ENCODE measurements at regions not wholly inside any gene's neighbourhood (a gene's known extent, or its start where the extent isn't known, plus 50 kb on each side); places are given as distances from the start of the nearest gene placed in this dataset.
A peak's percentile ranks its signal among the peaks of the same experiment; 100 is the strongest.

DNA sequence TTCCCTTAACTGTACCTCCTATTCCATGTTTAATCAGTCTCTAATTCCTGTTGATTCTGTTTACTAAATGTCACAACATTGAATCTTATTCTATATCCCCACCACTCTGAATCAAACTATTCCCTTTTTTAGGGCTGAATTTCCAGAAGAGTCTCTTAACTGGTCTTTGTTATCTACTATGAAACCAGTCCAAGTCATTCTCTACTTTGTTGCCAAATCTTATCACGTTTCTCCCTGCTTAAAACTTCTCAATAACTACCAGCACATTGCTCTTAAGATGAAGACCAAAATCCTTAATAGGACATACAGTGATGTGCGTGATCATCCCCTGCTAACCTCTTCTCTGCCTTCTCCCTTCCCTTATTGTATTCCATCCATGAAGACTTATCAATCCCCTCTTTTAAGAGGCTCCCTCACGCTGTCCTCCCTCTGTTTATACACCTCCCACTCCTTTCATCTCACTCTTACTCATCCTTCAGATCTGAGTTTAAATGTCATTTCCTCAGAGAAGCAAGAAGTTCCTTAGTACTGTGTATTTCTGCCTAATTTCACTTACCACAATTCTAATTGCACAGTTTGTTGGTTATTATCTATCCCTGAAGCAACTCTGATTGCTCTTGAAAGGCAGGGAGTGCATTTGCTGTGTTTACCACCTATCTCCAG is 143.0 kb upstream of the AHI1 start:
- no peak for DNase-seq (ENCODE audit: low read depth)
- no peak overlapping the region for H3K4me3 ChIP-seq (ENCODE audit: low read depth, low read length)

DNA sequence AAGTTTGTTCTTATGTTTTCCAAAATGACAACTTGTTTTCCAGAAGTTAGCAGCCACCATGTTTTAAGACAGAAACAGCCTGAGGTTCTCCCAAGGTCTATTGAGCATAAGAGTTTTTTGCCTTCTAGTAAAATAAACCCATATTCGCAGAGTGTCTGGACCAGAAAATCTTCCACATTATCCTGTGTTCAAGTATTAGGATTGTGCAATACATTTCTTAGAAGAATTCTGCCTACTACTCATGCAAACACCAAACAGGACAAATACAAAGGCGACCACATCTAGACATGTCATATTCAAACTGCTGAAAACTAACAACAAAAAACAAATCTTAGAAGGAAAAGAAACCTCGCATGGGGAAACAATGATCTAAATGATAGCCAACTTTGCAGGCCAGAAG is 145.4 kb upstream of the AHI1 start:
- no peak overlapping the region for H3K4me3 ChIP-seq (ENCODE audit: low read depth, low read length)
- DNase-seq (ENCODE audit: low read depth), result no peak

DNA sequence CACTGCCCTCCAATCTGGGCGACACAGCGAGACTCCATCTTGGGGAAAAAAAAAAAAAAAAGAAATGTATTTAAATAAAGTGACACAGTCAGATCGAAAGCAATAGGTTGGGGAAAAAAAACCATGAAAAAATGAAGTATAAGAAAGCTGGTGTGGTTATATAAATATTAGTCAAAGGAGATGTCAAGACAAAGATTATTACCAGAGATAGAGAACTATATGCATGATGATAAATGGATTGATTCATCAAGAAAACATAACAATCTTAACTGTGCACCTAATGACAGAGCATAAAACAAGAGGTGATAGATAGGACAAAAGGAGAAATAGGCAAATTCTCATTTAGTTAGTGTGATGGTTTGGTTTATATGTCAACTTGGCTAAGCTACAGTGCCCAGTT is 146.9 kb upstream of the AHI1 start:
- no peak for DNase-seq (ENCODE audit: low read depth)
- no peak overlapping the region for H3K4me3 ChIP-seq (ENCODE audit: low read depth, low read length)

DNA sequence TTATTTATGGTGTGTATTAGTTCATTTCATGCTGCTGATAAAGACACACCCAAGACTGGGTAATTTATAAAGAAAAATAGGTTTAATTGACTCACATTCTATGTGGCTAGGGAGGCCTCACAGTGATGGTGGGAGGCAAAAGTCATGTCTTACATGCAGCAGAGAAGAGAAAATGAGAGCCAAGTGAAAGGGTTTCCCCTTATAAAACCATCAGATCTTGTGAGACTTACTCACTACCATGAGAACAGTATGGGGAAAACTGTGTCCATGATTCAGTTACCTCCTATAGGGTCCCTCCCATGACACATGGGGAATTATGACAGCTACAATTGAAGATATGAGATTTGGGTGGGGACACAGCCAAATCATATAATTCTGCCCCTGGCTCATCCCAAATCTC is 150.0 kb upstream of the AHI1 start:
- no peak for DNase-seq (ENCODE audit: low read depth)
- no peak overlapping the region for H3K4me3 ChIP-seq (ENCODE audit: low read depth, low read length)

DNA sequence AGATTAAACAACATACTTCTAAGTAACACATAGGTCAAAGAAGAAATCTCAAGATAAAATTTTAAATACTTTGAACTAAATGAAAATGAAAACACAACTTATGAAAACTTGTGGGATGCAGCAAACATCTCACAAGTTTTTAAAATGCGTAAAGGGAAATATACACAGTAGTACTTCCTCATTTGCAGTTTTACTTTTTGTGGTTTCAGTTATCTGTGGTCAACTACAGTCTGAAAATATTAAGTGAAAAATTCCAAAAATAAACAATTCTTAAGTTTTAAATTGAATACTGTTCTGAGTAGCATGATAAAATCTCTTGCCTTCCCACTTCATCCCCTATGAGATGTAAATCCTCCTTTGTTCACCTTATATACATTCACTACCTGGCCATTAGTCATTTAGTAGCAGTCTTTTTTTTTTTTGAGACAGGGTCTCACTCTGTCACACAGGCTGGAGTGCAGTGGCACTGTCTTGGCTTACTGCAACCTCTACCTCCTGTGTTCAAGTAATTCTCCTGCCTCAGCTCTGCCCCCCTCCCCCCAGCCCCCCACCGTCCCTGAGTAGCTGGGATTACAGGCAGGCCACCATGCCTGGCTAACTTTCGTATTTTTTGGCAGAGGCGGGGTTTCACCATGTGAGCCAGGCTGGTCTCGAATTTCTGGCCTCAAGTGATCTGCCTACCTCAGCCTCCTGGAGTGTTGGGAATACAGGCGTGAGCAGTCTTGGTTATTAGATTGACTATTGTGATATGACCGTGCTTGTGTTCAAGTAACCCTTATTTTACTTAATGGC is 154.6 kb upstream of the AHI1 start:
- no peak overlapping the region for H3K4me3 ChIP-seq (ENCODE audit: low read depth, low read length)
- DNase-seq (ENCODE audit: low read depth), result no peak

DNA sequence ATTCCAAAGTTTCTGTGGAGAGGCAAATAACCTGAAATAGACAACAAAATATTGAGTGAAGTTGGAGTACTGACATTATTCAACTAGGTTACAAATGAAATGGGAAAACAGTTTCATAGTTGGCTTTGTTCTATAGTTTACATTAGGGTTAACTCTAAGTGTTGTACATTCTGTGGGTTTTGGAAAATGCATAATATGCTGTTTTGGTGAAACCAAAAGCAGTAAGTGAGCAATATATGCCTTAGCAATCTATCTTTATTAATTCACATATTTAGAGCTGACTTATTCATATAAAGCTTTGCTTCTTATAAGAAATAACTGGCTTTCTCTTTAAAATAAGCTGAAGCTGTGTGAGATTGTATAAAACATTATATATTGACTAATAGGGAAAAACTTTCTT is 157.5 kb upstream of the AHI1 start:
- DNase-seq (ENCODE audit: low read depth), result no peak
- no peak overlapping the region for H3K4me3 ChIP-seq (ENCODE audit: low read depth, low read length)

DNA sequence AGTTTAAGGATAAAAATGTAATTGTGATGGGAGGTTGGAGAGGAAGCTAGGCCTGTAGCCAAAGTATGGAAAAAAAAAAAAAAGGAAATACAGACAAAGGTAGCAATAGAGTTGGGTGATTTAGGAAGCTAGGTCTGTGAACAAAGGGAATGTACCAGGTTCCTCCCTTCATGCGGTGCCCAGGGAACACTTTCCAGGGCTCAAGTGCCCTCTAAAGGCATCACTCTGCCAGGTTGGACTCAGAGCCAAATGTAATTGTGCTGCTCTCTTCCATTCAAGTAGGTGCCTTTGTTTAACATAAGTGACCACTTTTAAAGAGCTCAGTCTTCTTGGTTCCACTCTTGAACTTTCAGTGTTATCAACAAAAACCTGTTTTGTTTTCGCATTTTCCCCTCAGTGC is 159.7 kb upstream of the AHI1 start:
- DNase-seq (ENCODE audit: low read depth), result no peak
- no peak overlapping the region for H3K4me3 ChIP-seq (ENCODE audit: low read depth, low read length)

DNA sequence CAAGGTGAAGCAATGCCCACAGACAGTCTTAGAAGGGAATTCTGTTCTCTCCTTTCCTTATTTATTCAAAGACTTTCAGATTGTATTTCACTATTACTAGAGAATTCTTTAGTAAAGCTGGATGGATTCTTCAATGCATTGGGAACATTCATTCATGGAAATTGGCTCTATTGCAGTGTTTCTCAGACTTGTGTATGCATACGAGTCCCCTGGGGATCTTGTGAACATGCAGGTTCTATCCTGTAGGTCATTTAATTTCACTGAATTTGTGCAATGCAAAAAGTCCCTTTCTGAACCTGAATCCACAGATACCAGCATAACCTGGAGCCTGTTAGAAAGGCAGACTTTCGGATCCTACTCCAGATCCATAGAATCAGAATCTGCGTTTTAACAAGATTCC is 160.9 kb upstream of the AHI1 start:
- DNase-seq (ENCODE audit: low read depth), result peak; percentile 48

DNA sequence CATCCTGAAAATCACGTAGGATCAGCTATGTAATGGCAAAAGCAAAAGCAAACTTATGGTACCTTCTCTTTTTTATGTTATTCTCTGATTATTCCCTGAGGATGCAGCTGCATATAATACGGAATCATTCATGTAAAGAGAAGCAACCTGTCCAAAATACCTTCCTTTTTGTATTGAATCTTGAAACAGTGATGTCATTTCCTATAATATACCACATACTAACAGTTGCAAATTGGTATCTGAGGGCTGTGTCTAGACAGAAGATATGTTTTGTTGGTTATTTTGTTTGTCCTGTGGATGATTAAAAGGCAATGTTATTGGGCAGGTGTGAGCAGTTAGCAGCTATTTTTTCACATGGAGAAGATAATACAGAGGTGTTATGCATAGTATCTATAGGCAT is 161.4 kb upstream of the AHI1 start:
- DNase-seq (ENCODE audit: low read depth), result no peak
- H3K4me3 ChIP-seq (ENCODE audit: low read depth, low read length), result no peak overlapping the region

More for the DNA sequence above, 160.9 kb upstream of the AHI1 start:
- H3K4me3 ChIP-seq (ENCODE audit: low read depth, low read length), result no peak overlapping the region

DNA sequence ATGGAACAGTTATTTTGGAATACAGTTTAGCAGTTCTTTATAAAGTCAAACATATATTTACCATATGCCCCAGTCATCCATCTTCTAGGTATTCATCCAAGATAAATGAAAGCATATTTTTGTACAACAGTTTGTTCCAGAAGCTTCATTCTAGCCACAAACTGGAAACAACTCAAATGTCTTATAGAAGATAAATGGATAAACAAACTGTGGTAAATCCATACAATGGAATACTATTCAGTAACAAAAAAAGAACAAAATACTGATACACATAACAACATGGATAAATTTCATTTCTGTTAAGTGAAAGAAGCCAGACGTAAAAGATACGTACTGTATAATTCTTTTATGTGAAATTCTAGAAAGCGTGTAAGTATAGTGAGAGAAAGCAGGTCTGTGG is 167.0 kb upstream of the AHI1 start:
- no peak overlapping the region for H3K4me3 ChIP-seq (ENCODE audit: low read depth, low read length)
- DNase-seq (ENCODE audit: low read depth), result no peak

DNA sequence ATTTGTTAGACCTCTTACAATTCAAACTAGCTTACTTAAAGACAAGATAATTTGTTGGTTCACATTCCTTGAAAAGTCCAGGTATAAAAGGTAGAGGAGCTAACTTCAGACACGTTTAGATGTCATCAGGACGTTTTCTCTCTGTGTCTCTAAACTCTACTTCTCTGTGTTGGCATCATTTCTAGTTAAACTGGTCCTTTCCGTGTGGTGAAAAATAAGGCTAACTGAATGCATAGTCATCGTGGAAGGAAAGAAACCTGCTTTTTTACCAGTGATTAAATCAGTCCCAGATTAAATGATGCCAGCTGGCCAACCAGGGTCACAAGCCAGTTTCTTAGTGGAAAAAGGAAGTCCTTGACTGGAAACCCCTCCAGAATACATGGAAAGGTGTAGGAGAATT is 168.4 kb upstream of the AHI1 start:
- no peak for DNase-seq (ENCODE audit: low read depth)
- H3K4me3 ChIP-seq (ENCODE audit: low read depth, low read length), result no peak overlapping the region

DNA sequence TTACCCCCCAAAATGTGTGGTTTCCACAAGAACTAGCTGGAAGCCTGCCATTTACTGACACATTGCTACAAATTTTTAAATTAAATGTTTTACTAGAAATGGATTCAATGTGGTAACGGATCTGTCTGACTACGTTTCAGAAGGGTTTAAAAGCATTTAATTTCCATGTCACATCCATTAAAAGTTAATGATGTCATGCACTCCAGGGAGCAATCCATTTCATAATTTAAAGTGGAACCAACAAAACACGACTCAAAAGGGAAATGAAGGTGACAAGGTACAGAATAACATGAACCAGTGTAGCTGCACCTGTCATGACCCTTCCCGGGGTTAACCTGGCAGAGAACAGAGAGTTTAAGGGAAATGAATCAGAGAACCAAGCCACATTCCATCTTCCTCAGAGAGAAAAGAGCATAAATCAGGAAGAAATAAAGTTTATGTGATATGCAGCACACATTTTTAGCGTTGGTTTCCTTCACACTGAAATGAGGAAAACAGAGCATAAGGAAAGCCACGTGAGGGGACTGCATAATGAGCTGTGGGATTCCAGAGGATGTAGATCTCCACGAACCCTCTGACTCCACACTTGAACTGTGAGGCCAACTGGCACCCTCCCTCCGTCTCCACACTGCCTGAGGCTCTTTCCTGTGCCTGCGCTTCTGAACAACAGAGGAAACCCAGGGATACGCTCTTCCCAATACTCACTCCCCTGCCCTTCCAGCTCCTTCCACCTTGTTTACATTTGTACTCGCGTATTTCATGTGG is 170.3 kb upstream of the AHI1 start:
- DNase-seq (ENCODE audit: low read depth), result no peak
- no peak overlapping the region for H3K4me3 ChIP-seq (ENCODE audit: low read depth, low read length)

DNA sequence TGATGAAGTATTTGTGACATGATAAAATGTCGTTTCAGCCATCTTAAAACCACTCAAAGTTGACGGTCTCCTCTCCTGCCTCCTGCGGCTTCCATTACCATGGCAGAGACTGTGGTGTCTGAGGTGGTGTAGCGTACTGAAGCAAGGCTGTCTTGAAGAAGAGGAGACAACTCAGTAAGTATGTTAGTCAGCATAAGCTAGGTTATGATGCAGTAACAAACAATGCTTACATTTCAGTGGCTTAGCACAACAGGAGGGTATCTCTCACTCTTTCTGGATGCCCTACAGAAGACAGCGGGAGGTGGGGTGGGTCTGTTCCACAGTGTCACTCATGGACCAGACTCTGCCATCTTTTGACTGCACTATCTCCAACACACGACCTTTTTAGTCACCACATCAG is 174.7 kb upstream of the AHI1 start:
- no peak overlapping the region for H3K4me3 ChIP-seq (ENCODE audit: low read depth, low read length)
- DNase-seq (ENCODE audit: low read depth), result no peak

DNA sequence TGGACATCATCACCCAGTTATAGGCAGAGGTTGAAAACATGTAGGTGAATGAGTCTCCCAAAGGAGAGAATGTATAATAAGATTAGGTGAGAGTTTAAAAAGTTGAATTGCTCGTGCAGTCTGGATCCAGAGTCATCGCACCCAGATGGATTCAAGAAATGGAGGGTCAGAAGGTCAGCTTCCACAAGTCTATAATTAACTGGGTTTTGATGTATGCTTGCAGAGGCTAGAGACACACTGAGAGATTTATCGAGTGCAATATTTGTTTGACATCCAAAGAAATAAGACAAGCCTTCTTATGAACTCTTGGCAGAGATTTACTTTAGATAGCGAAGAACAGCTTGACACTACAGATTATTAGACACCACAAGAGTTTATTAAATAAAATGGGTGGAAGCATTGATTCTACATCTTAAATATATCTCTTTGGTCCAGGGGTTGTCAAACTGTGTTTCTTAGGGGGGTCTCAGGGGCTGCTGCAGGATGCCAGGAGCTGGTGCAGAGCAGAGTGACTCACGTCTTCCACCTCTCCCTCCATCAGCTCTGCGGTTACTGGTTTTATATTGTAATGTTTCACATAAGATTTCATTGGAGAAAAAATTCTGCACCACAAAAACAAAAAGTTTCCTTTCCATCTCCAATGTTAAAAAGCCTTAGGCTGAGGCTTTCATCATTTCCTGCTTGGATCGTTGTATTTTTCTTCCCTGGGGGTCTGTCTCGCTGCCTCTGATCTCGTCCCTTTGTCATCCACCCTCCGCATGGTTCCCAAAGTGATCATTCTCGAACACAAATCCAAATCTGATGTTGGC is 176.2 kb upstream of the AHI1 start:
- DNase-seq (ENCODE audit: low read depth), result no peak

DNA sequence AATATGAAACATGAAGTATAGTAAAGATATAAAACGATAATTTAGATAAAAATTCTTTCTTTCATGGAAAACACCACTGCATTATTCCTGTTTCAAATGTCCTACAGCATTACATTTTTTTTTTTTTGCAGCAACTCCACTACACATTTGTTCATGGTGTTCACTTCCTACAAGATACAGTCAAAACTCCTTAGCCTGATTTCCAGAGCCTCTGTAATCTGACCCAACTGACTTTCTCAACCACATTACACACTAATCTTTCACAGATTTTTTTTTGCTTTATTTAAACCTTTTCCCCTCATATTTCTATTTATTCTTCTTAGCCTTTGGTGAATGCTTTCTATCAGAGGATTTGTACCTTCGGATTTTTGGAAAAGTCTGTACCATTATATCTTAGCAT is 176.5 kb upstream of the PDE7B start:
- DNase-seq (ENCODE audit: low read depth), result no peak
- no peak overlapping the region for H3K4me3 ChIP-seq (ENCODE audit: low read depth, low read length)

More for the DNA sequence above, 176.2 kb upstream of the AHI1 start:
- H3K4me3 ChIP-seq (ENCODE audit: low read depth, low read length), result no peak overlapping the region

DNA sequence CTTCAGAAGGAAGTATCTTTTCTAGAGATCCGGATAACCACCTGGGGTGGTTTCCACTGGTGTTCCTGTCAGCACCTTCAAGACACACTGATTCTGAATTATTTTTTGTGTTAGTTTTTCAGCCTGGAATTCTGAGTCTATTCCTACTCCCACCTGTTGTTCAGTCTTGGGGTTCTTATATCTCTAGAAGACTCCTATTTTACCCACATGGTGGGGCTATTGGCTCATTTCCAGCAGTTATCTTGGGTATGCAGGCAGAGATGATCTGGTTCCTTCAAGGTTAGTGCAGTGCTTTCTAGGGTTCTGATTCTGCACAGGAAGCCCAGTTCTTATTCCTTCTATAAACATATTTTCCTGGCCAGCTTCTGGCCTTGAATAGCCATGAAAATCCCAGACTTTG is 175.6 kb upstream of the PDE7B start:
- no peak overlapping the region for H3K4me3 ChIP-seq (ENCODE audit: low read depth, low read length)
- DNase-seq (ENCODE audit: low read depth), result no peak

DNA sequence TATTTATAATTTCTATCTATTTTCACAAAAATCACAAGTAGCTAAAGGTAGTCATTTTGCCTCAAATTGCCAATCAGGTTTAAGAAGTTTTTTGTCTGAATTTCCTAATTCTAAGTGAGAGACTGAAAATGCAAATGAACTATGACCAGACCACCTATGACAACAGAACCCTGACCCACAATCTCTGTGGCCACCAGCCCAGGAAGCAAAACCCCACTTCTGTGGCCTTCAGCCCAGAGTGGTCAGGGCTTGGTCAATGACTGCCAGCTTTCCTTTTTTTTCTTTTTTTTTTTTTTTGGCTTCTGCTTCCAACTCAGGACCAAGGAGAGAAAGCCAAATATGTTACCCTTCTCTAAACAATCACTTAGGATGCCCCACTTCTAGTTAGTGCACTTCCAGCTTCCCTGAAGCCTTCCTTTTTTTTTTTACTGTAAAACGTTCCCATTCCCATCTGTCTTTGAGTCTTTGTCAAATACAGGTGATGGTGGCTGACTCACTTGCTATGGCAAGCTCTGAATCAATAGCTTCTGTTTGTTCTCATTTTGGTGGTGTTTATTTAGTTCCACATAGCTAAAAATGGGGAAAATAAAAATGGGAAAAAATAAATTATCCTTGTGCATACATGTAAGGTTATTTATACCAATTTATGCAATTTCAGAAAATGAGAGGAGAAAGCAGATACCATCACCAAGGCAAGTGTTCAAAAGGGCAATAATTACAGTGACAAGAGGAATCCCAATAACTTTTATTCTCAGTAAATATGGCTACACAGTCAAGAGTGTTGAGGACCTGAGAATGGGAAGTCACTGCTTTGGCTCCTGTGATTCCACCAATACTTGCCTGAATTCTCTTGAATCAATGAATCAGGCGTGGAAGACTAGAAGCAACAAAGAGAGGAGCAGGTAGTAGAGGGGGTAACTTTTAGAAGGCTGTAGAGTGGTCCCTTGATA is 170.3 kb upstream of the PDE7B start:
- no peak for DNase-seq (ENCODE audit: low read depth)

DNA sequence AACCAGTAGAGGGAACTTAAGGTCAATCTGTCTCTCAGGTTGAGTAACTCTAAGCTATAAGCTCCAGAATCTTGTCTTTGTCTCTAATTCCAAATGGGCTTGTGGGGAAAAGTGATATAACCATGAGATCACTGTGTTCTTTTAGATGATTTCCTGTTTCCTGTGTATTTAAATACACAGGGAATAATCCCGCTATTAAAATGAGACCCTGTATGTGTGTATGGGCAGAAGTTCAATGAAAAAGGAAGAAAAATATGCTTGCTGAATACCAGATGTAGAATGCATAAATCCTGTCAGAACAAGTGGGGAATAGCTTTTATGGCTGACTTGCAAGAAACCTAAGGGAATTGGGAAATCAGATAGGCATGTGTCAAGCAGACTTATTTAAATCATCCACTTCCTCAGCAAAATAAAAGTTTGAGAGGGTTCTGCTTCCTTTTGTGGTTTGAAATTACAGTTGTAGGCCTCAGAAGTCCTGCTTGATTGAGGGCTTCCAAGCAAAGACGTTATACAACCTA is 164.7 kb upstream of the PDE7B start:
- peak; percentile 93 for DNase-seq (ENCODE audit: low read depth)
- no peak overlapping the region for H3K4me3 ChIP-seq (ENCODE audit: low read depth, low read length)

More for the DNA sequence above, 170.3 kb upstream of the PDE7B start:
- H3K4me3 ChIP-seq (ENCODE audit: low read depth, low read length), result no peak overlapping the region
